MCF 10A (cell line): ENCODE measurements at regions not wholly inside any gene's neighbourhood (a gene's known extent, or its start where the extent isn't known, plus 50 kb on each side); places are given as distances from the start of the nearest gene placed in this dataset.
"Not testable (repeated sequence)": the region's sequence is repeated elsewhere in the genome, so short reads cannot be mapped to it uniquely, and the experiment has no call there.

ENCODE experiments used
- BruUV-seq: library from RNA; stranded (reverse); fragments of 400-500 nt; replicated peaks from 2 replicates; lab custom pipeline; 2021; lab: Mats Ljungman, UMichigan
- CTCF ChIA-PET: fragments of 300-600 bp; sonication (Branson Sonifier 250); formaldehyde crosslinking; extraction: SDS; loops from one replicate; lab custom pipeline; 2021; ENCODE audit warnings: antibody characterized with exemption, inconsistent platforms; lab: Yijun Ruan, JAX
- POLR2A ChIA-PET: fragments of 300-600, 350-650 bp; sonication (Branson Sonifier 250); formaldehyde crosslinking; extraction: SDS; loops from one replicate; lab custom pipeline; 2020; ENCODE audit warnings: antibody characterized with exemption, inconsistent platforms; lab: Yijun Ruan, JAX
- DNase-seq: peaks from one replicate; pipeline ENCODE4 v3.0.0-alpha.2; 2018; ENCODE audit not compliant: unreplicated experiment
- H3K27ac Mint-ChIP-seq: one replicate; pipeline ENCODE4 v1.8.0; 2022; ENCODE audit warnings: mild to moderate bottlenecking, low read depth, mixed read lengths; ENCODE audit not compliant: unreplicated experiment
- H3K27me3 Mint-ChIP-seq: one replicate; pipeline ENCODE4 v1.8.0; 2022; ENCODE audit warnings: mixed read lengths; ENCODE audit not compliant: insufficient read depth, unreplicated experiment
- H3K36me3 Mint-ChIP-seq: one replicate; pipeline ENCODE4 v1.8.0; 2022; ENCODE audit warnings: mild to moderate bottlenecking, moderate library complexity, mixed read lengths; ENCODE audit not compliant: insufficient read depth, unreplicated experiment
- H3K4me1 Mint-ChIP-seq: one replicate; pipeline ENCODE4 v1.8.0; 2022; ENCODE audit warnings: mixed read lengths; ENCODE audit not compliant: insufficient read depth, unreplicated experiment
- H3K4me3 Mint-ChIP-seq: one replicate; pipeline ENCODE4 v1.8.0; 2022; ENCODE audit warnings: mild to moderate bottlenecking, moderate library complexity, mixed read lengths; ENCODE audit not compliant: unreplicated experiment
- H3K9me3 Mint-ChIP-seq: one replicate; pipeline ENCODE4 v1.8.0; 2022; ENCODE audit warnings: mixed read lengths; ENCODE audit not compliant: unreplicated experiment
- CTCF ChIP-seq: fragments of 200-600 bp; IDR thresholded peaks from one replicate; pipeline ENCODE4 v1.8.0; 2022; ENCODE audit warnings: antibody characterized with exemption, mild to moderate bottlenecking; ENCODE audit not compliant: unreplicated experiment
- intact Hi-C: fragments of 100-400 bp; cut with micrococcal nuclease; formaldehyde crosslinking; loops from 2 replicates; pipeline ENCODE4 v1.14.1; 2022

- Mint-ChIP-seq H3K4me1 (no peaks in the 10 kb centered on the region), H3K4me3 (no peak overlapping the region), H3K9me3 (no peaks in the 10 kb centered on the region), H3K27ac (no peak overlapping the region), H3K27me3 (no peaks in the 10 kb centered on the region), H3K36me3 (no peaks in the 10 kb centered on the region)
- ChIA-PET CTCF (no interaction called here), POLR2A (no interaction called here)
- TF ChIP-seq CTCF, result no peak
- intact Hi-C loops, result no loop called here
- BruUV-seq, result no TSS peak
- no peak for DNase-seq
These were observed 132.7 kb upstream of the SLITRK5 start for GRCh38 chr13:87538366-87539052.

GRCh38 chr13:87553142-87553541 is 118.0 kb upstream of the SLITRK5 start:
- H3K4me1 Mint-ChIP-seq, result no peaks in the 10 kb centered on the region
- intact Hi-C loops, result no loop called here
- TF ChIP-seq CTCF, result no peak
- POLR2A ChIA-PET, result no interaction called here
- H3K9me3 Mint-ChIP-seq, result no peaks in the 10 kb centered on the region
- H3K4me3 Mint-ChIP-seq, result no peak overlapping the region
- CTCF ChIA-PET, result interaction anchor here (0.6 to 0.7 kb wide), 2 partner anchors 13 to 76 kb away, joined by 3 to 4 read pairs; no protein-coding TSS in a partner anchor
- DNase-seq, result no peak
- no peak overlapping the region for H3K27ac Mint-ChIP-seq
- H3K27me3 Mint-ChIP-seq, result no peaks in the 10 kb centered on the region
- no peaks in the 10 kb centered on the region for H3K36me3 Mint-ChIP-seq
- no TSS peak for BruUV-seq

- H3K27me3 Mint-ChIP-seq, result no peaks in the 10 kb centered on the region
- no peaks in the 10 kb centered on the region for H3K4me1 Mint-ChIP-seq
- TF ChIP-seq CTCF, result no peak
- no TSS peak for BruUV-seq
- H3K9me3 Mint-ChIP-seq, result no peaks in the 10 kb centered on the region
- intact Hi-C loops, result no loop called here
- DNase-seq, result no peak
- ChIA-PET CTCF (no interaction called here), POLR2A (interaction anchor here (1.2 kb wide), 1 partner anchor 27 kb away, joined by 3 read pairs; no protein-coding TSS in a partner anchor)
- H3K36me3 Mint-ChIP-seq, result no peaks in the 10 kb centered on the region
- H3K27ac Mint-ChIP-seq, result no peak overlapping the region
- no peak overlapping the region for H3K4me3 Mint-ChIP-seq
These were observed 117.1 kb upstream of the SLITRK5 start for GRCh38 chr13:87554045-87554444.

- no peak for DNase-seq
- H3K27ac Mint-ChIP-seq, result no peak overlapping the region
- H3K36me3 Mint-ChIP-seq, result no peaks in the 10 kb centered on the region
- TF ChIP-seq CTCF, result no peak
- no TSS peak for BruUV-seq
- H3K4me1 Mint-ChIP-seq, result no peaks in the 10 kb centered on the region
- no peak overlapping the region for H3K4me3 Mint-ChIP-seq
- no peaks in the 10 kb centered on the region for H3K9me3 Mint-ChIP-seq
- intact Hi-C loops, result no loop called here
- POLR2A ChIA-PET, result no interaction called here
- CTCF ChIA-PET, result interaction anchor here (0.6 kb wide), 1 partner anchor 521 kb away, joined by 3 read pairs; no protein-coding TSS in a partner anchor
- no peaks in the 10 kb centered on the region for H3K27me3 Mint-ChIP-seq
These were observed 113.4 kb upstream of the SLITRK5 start for GRCh38 chr13:87557788-87558187.

GRCh38 chr13:87561580-87561979 is 109.6 kb upstream of the SLITRK5 start:
- H3K27me3 Mint-ChIP-seq, H3K4me3 Mint-ChIP-seq, H3K4me1 Mint-ChIP-seq, H3K27ac Mint-ChIP-seq, DNase-seq, CTCF ChIA-PET, POLR2A ChIA-PET, H3K36me3 Mint-ChIP-seq, BruUV-seq, intact Hi-C loops, H3K9me3 Mint-ChIP-seq: not testable (repeated sequence)
